HG03469 (cell line): ENCODE measurements at regions not wholly inside any gene's neighbourhood (a gene's known extent, or its start where the extent isn't known, plus 50 kb on each side); places are given as distances from the start of the nearest gene placed in this dataset.

Source experiments
- ATAC-seq: cut with Tn5 transposase; IDR thresholded peaks from one replicate; pipeline ENCODE4 v1.9.1; 2021; ENCODE audit warnings: mild to moderate bottlenecking, moderate library complexity, moderate number of reproducible peaks; ENCODE audit not compliant: unreplicated experiment

DNA sequence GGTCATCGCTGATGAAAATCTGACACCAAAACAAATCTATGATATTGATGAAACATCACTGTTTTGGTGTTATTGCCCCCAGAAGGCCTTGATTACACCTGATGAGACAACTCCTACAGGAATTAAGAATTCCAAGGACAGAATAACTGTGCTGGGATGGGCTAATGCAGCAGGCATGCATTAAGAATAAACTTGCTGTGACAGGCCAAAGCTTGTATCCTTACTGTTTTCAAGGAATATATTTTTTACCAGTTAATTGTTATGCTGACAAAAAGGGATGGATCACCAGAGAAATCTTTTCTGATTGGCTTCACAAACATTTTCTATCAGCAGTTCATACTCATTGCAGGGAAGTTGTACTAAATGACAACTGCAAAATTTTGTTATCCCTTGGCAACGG is 278.2 kb downstream of the IKZF2 start:
- no peak for ATAC-seq

DNA sequence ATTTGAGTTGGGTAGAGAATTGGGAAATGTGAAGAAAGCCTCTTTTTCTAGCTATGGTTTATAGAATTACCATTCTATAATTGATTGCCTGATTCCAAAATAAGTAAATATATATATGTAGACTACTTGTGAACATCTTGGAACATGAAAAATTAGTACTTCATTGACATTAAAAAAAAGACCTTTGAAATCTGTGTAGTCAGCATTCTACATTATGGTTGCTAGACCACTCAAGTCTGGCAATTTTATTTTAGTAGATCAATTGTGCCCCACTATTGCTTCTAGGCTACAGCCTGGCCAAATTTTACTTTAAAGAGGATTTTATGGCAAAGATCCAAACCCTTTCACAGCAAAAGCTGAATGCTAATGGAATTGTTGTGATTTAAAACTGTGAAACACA is 279.8 kb downstream of the IKZF2 start:
- no peak for ATAC-seq

DNA sequence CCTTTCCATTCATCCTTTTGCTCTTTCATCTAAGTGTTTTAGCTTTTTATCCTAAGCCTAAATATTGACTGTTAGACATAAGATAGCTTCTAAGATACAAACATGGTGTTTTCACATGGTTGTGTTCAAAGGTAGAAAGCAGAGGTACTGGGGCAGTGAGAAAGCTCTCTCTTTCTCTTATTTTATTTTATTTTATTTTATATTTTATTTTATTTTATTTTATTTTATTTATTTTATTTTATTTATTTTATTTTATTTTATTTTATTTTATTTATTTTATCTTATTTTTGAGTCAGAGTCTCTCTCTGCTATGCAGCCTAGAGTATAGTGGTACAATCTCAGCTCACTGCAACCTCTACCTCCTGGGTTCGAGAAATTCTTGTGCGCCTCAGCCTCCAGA is 287.2 kb downstream of the IKZF2 start:
- no peak for ATAC-seq

DNA sequence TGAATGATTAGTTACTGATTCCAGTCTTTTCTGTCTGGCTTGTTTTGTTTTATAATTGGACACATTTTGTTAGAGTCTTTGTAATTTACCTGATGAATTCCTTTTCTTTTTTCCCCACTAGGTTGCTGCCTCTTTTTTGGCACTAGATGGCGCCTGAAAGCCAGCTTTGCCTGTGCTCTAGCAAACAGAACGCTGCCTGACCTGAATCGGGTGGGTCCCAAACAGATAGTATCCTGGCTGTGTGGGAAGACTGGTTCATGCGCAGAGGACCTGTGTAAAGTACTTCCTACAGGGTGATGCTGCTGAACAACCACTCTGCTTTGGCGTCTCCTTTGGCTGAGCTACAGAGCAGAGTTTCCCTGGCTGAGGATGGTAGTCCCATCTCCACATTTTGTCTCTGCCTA is 288.2 kb downstream of the IKZF2 start:
- no peak for ATAC-seq

DNA sequence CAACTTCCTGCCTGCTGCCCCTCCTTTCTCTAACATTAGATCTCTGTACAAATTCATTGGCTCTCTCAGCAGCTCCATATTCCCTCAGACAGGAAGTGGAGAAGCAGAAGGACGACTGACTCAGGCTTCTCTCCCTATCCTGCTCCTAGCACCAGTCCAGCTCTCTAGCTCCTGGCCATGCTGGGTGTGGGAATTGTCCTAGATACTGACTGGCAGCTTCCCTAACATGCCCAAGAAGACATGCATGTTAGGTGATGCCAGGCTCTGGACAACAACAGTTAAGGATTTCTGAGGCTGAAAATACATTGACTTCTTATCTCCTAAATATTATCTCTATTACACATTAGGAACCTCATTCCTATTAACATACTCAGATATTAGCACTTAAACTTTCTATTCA is 292.9 kb downstream of the IKZF2 start:
- ATAC-seq: no peak

DNA sequence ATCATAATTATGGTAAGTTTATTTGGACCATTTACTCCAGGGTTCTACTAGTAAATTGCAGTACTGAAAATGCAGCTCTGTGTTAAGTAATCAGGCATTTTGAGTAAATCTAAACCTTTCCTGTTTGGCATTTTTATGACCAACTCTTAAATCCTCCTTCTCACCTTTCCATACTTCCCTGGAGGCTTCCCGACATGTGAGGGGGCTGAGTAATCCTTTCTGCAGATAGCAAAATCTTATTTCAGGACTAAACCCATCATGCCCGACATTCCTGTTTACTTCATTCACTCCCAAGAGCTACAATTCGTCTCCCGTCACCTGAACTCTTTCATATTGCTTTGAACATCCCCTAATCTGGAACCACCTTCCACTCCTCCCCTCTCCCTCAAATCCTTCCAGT is 296.6 kb downstream of the IKZF2 start:
- ATAC-seq: no peak

DNA sequence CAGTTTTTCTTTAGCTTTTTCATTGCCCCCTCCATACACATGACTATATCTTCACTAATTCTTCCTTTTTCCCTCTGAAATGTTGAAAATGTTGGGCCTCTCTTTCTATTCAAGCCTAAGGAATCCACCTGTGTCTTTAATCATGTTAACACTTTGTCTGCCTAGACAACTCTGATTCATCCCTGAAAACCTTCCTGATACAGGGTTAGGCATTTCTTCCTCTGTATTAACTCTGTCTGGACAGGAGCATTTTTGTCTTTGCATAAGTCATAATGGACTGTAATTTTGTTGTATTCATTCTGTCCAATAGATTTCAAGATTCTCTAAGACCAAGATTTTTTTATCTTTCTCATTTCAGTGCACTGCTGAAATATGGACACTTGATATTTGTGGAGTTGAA is 297.3 kb downstream of the IKZF2 start:
- ATAC-seq: no peak

DNA sequence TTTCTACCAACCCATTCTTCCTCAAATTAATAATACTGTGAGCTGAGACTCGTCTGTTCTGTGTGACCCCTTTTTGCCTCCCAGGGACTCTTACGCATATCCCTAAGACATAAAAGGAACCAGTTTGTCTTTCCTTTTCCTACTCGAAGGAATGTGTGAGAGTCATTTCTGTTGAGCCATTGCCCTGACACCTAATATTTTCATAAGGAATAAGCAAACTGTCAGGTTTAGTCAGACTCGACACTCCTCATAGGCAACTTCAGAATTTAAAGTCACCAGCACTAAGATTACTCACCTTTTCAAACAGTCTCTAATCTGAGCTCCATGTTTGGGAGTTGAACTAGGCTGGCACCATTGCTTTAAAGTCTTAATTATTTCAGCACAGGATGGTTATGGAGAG is 305.5 kb downstream of the IKZF2 start:
- ATAC-seq: no peak

DNA sequence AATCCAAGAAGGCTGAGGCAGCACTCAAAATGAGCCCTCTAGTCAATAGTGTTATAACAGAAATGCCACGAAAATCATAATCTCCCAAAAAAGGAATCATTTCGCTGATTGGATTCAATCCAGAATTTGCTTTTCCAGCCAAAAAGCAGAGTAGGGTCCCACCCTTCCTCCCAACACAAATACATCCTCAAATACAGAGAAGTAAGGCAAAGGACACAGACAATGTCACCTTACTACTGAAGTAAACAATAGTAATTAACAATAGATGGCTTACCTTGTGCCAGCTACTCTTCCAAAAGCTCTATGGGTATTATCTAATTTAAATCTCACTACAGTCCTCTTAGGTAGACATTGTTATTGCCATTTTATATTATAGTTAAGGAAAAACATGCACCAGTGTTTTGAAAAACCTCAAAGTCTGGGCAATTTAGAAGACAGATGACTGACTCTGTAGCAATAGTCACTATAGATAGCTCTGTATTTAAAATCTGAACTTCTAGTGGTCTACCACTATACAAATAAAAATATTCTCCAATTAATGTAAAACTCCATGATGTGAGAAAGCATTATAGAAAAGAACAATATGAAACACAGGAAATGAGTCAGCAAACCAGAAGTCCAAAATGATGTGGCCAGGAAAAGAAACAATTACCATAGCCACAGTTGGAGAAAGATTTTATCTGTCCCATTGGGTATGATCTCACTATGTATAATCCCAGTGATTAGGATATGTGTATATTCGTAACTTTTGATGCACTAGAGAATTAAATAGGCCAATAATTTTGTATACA is 305.0 kb upstream of the ERBB4 start:
- no peak for ATAC-seq

DNA sequence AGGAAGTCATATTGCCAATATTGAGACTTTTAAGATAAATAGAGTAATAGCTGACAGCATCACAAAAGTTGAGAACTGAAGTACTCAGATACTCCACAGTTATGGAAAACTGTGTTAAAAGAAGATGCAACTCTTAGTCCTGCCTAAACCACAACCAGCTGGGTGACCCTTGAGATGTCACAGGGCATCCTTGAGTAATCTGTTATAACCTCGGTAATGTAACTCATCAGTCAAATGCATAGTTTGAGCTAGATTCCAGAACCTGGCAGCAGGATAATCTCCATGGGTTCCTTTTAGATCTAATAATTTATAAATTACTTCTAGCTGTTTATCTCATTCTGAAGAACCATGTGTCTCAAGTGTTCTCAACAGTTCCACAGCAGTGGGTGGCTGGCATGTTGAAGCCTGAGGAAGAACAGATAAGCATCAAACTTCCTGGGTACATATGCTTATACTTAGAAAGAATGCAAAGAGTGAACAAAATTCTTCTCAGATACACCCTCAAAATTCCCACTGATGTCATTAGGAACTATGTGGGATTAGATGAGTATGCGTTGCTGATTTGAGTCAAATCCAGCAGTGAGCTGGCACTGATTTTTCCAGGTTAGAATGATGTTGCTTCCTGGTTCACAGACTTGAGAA is 304.1 kb upstream of the ERBB4 start:
- ATAC-seq: no peak

DNA sequence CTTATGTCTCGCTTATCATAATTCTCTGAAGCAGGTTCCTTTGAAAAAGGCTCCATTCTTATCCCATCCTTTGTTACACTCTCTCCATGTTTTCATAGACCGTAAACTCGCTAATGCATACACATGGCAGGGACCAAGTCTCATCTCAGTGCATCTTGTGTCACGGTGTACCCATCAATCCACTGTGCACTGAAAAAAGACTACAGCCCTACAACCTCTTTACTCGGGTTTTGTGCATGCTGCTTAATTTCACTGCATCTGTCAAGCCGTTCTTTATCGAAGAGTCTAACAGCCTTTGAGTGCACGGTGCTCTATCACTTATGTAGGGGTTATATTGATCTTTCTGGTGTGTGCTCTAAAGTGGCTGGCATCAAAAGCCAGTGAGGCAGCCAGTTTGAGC is 302.9 kb upstream of the ERBB4 start:
- ATAC-seq: no peak

DNA sequence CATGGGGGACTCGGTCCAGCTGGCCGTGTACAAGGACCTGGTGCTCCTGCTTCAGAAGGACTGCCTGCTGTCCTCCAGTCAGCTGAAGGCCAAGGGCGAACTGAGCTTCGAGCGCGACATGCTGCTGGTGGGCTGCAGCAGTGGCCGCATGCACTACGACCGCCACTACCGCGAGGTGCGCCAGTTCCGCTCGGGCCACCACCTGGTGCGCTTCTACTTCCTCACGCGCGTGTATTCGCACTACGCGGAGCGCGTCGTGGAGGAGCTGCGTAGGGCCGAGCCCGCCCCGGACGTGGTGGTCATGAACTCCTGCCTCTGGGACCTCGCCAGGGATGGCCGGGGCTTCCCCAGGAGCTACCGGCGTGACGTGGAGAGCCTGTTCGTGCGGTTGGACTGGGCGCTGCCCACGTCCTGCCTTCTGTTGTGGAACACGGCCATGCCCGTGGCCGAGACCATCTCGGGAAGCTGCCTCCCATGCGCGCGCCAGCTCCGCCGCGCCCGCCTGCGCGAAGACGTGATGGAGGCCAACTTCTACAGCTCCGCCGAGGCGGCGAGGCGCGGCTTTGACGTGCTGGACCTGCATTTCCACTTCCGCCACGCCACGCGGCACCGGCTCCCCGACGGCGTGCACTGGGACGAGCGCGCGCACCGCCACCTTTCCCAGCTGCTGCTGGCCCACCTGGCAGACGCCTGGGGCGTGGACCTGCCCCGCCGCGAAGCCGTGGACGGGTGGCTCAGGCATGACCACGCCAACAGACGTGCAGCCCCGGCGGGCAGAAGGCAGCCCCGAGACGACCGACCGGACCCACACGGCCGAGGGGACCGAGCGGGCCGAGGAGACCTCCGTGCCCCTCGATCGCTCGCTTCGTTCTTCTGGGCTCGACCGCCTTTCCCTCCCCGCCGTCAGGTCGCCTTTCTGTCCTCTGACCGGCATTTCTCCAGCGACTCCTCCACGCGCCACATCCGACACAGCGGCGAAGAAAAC is 293.9 kb upstream of the ERBB4 start:
- no peak for ATAC-seq

DNA sequence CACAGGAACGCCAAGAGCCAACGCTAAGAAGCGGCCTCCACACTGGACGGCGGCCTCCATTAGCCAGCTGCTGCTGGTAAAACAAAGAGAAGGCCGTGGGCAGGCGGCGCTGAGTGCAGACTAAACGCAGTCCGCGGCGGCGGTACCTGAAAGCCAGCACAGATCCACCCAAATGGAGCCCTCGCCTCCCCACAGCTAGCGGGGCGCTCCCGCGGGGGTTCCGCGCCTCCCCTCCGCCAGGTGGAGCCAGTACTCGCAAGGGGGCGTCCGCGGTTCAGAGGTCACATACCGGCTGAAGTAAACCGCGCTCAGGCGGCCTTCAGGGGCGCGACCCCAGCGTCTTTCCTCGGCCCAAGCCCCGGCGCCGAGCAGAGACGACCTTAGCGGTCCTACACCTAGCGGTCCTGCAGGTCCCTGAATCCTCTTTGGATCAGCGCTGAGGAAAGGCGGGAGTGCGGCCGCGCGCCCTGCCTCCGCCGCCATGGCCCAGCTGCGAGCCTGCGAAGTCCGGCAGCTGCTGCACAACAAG is 293.1 kb upstream of the ERBB4 start:
- ATAC-seq: no peak

DNA sequence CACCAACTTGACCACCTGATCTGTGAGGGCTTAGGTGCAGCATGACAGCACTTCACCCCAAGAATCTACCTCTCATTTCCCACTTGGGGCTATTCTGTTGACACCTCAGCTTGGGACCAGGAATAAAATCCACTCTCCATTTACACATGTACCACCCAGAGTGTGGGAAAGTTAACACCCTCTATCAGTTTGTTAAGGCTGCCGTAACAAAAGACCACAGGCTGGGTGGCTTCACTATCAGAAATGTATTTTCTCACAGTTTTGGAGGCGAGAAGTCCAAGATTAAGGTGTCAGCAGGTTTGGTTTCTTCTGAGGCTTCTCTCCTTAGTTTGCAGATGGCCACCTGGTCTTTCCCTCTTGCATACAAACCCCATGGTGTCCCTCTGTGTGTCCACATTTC is 277.7 kb upstream of the ERBB4 start:
- no peak for ATAC-seq

DNA sequence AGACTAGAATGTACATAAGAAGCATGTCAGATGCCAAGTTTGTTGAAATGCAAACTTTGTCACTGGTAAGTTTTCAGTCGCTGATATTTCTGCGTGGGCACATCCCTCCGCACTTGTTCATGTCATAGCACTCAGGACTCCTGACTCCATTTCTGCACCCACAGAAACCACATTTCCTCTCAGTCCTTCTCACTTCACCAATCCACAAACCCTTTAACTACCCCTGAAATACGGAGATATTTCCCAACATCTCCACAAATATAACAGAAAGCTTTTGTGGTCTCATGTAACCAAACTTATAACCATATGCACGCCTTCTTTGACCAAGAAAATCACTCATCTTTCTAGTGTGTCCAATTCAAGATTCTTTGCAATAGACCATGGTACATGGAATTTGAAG is 276.9 kb upstream of the ERBB4 start:
- ATAC-seq: no peak

DNA sequence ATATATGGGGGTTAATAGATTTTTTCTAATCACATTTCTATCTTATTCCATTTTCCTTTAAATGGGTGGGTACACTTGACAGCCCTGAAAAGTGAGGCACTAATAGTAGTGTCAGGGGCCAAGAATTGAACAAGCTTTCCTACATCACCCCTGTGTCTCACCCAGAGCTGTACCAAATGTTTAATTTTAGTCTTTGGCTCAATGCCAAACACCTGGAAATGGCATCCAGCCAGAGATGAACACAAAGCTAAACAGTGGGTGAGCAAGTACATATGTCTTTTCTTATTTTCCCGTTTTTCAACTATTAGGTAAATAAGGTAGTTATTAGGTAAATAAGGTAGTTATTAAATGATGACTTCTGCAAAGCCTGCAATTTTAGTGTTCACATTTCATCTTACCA is 276.3 kb upstream of the ERBB4 start:
- ATAC-seq: no peak

DNA sequence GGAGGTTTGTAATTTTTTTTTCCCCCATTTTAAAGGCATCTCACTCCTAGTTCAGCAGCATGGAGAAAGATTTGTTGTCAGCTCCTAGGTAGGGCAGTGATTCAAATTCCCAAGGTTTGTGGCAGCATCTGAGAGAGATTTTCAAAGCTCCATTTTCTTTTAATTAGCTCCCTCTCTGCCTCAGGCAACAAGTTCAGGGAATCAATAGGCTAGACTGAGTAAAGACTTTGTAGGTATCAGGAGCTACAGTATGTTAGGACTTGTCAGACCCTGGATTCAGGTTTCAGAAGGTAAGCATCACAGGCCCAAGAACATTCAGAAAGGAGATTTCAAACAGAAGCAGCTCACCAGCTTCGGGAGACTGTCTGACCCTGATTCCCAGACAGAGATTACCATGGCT is 273.3 kb upstream of the ERBB4 start:
- ATAC-seq: no peak

DNA sequence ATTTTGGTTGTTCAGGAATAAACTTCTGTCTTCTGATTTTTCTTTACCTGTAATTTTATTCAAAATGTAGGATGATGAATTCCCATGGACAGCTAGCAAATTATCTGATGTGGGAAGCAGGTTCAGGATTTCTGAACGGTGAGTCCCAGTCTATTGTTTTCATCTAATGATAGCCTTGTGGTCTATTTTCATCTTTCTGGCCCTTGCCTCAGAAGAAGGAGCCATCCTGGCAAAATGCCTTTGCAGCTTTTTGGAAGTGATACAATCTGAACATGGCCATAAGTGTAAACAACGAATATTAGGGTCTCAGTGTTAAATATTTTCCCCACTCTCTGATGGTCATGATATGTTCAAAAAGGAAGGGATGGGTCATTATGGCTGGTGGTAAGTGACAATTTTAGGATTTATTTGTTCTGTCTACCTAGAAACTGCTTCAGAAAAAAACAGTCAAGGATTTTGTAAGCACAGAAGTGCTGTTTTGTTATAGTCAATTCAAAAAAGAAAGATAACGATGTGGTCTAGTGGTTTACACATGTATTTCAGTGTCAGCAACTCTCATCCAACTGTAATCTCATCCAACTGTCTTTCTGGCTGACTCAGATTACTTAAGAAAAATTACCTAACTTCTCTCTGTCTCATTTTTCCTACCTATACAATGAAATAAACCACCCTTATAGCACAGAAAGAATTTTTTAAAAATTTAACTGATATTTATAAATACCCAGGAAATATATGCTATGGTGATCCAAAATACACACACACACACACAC is 272.6 kb upstream of the ERBB4 start:
- ATAC-seq: no peak

DNA sequence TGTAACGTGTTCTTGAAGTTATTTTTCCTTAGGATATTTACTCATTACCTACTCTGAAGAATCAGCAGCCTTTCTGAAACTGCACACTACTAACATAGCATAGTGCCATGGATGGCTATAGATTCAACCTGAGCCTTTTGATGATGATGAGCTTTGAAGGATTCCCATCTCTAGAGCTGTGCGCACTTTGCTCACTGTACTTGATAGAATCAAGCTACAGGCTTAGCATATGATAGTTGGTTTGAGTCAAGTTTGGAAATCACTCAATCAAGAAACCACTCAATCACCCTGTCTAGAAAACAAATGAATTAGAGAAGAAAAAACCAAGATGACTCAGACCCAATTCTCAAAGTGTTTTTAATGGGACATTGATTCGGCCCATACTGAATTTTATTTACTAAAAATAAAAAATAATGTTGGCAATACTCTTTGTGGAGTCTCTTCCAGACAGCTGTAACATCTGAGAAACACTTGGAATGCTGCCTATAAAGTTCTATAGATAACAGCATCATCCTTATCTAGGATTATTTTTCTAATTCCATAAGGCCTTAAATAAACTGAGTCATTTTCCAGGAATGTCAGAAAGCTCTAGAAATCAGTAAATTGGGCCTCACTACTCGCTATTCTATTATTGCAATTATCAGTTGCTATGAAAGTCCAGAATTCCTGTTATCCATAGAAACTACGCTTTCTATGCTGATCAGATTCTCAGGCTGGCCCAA is 259.0 kb upstream of the ERBB4 start:
- no peak for ATAC-seq

DNA sequence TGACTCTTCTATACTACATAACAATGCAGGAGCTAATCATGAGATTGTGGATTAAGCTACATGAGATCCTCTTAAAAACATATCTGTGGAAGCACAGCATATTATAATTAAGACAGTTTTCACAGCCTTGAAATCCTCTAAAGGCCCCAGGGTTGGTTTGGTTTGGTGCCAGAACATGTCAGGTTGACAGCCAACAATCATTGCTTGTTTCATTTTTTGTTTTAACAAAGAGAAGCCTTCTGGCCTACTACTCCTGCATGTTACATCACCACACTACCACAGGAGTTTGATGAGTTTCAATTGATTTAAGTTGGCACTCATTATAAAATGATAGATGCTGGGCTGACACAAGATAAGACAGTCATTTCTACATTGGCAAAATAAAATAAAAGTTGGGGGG is 255.9 kb upstream of the ERBB4 start:
- ATAC-seq: no peak
